GM12801 (cell line): ENCODE measurements at regions not wholly inside any gene's neighbourhood (a gene's known extent, or its start where the extent isn't known, plus 50 kb on each side); places are given as distances from the start of the nearest gene placed in this dataset.

Source experiments
- TF ChIP-seq, protein P1 (sequence below): IDR thresholded peaks from one replicate; pipeline ENCODE4 v1.5.1; 2011; ENCODE audit warnings: control low read depth; ENCODE audit not compliant: insufficient read length; ENCODE audit errors: extremely low read depth

DNA sequence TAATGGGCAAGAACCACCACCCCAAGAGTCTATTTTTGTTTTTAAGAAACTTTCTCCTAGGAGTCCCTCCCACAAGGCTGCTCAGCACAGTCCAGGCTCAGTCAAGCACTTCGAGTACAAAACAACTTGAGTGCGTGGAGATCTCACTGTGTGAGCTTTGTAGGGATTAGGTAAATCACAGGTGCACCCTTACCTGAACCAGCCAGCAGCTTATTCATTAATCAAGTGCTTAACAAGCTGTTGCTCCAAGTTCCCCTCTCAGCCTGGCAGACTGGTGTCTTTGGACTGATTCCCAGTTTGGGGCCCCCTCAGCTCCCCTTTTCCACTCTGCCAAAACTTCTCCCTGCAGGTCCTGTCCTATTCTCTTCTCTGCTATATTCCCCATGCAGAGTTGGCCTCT is 133.1 kb downstream of the LY86 start:
- TF ChIP-seq, protein P1, sequence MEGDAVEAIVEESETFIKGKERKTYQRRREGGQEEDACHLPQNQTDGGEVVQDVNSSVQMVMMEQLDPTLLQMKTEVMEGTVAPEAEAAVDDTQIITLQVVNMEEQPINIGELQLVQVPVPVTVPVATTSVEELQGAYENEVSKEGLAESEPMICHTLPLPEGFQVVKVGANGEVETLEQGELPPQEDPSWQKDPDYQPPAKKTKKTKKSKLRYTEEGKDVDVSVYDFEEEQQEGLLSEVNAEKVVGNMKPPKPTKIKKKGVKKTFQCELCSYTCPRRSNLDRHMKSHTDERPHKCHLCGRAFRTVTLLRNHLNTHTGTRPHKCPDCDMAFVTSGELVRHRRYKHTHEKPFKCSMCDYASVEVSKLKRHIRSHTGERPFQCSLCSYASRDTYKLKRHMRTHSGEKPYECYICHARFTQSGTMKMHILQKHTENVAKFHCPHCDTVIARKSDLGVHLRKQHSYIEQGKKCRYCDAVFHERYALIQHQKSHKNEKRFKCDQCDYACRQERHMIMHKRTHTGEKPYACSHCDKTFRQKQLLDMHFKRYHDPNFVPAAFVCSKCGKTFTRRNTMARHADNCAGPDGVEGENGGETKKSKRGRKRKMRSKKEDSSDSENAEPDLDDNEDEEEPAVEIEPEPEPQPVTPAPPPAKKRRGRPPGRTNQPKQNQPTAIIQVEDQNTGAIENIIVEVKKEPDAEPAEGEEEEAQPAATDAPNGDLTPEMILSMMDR: no peak

DNA sequence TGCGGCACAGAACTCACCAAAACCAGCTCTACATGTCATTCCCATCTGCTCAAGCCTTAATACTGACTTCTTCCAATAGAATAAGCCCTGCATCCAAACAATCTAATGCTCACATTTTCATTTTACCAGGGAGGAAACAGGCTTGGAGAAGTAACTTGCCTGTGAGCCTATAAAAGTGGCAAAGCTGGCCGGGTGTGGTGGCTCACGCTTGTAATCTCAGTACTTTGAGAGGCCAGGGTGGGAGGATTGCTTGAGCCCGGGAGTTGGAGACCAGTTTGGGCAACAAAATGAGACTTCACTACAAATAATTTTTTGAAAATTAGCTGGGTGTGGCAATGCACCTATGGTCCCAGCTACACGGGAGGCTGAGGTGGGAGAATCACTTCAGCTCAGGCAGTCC is 133.7 kb downstream of the LY86 start:
- TF ChIP-seq, protein P1: no peak

DNA sequence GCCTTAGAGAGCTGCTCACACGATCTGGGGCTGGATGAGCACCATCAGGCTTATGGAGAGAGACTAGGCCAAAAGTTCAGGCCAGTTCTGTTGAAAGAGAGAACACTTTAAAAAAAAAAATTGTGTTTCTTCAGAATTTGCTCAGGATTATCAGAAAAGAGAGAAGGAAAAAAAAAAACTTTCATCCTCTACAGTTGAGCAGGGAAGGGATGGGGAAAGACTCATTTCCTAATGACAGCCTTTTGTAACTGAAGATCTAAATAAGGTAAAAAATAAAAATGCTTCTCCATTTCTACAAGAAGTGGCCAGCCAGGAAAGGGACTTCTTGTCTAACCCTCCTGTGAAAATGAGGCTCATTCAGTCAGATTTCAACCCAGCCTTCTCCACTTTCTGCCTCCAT is 134.8 kb downstream of the LY86 start:
- TF ChIP-seq, protein P1: no peak

DNA sequence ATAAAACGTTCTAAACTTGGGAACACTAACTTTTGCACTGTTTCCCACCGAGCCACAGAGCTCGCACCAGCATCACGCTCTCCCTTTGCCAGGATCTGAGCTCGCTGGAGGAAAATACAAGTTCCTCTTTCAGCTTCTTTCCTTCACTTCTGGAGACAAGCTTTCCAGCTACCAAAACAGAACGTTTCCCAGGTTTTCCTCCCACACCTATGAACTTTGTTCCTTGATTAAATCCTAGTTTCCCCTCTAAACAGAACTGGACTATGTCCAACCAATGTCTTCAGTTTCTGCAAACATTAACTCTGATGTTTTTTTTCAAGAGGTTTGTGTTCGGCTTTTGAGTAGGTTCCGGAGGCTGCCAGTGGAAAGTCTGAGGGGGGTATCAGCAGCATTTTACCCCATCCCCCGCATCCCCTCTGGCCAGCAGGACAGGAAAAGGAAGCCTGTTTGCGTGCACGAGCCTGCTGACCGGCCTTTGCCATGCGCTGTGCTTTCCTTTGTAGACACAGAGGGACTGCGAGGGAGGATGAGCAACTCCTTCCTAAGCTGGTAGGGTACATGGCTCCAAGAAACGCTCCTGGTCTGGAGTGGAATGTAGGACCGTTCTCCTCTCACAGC is 135.5 kb downstream of the LY86 start:
- TF ChIP-seq, protein P1: no peak

DNA sequence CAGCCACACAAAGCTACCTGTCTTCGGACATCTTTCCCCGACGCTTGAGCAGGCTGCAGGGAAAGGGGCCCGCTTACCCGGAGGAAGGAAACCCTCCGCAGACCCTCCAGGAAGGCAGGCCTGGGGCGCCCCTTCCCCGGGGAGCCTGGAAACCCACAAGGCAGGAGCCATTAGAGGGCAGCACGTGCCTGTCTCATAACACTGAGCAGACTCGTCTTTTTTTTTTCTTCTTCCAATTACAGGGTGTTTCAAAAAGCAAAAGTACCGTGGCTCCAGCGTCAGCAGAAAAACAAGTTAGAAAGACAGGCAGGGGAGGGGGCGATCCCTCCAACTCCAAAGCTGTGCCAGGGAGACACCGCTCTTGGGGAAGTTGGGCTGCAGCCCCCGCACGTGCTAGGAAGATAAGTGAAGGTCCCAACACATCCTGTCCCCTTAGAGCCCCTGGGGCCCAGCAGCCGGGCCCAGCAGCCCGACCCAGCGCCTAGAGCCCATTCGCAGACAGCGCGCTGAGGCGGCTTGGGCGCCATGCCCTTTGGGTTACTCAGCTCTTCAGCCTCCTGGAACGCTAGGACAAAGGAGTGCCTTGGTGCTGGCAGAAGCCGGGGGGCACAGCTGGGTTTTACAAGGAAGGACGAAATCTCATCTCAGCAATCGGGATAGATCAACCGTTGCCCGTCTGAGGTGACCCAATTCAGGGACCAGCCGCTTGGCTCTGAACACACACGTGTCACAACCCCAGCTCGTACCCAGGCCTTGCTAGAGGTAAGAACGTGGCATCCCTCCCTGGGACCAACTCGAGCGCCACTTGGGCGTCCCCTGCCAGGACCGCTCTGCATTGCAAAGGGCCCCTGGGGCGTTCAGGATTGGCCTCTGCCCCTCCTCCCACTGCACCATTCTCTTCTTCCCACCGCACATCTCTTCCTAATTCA is 136.3 kb downstream of the LY86 start:
- TF ChIP-seq, protein P1: no peak

DNA sequence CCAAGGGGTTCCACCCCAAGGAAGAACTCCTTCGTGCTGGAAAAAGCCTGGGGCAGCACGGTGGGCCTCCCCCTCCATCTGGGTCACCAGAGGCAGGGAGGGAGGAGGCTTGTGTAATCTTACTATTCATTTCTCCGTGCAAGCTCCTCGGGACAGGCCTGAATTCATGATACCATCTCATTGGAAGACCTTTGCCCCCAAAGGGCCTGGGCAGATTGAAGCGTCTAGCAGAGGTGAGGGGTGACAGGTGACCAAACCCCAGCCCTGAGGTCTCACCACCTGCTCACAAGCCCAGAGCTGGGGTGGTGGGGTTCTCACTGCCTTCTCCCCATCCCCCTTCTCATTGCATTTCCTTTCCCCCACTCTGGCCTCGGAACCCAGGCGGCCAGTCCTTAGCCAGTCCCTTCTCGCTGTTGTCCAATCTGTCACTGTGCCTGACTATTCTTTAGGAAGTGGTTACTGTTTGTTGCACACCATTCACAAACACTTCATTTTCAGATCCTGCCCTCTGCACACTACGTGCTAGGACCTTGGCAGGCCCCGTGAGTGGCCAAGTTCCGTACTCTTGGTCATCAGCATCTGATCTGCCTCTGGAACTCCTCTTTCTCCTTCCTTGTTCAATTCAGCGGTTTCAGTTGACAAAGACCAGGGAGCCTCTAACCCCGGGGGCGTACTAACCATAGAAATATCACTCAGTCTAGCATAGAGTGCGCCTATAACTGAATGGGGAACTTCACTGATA is 137.1 kb downstream of the LY86 start:
- TF ChIP-seq, protein P1: no peak
